B cell (primary cell): ENCODE measurements at regions not wholly inside any gene's neighbourhood (a gene's known extent, or its start where the extent isn't known, plus 50 kb on each side); places are given as distances from the start of the nearest gene placed in this dataset.

ENCODE experiments used
- ATAC-seq: fragments of 200-7000 bp; cut with Tn5 transposase; one replicate; pipeline ENCODE4 v1.10.0; 2021; ENCODE audit warnings: low read depth, mild to moderate bottlenecking, moderate number of reproducible peaks, moderate library complexity
- CTCF ChIA-PET: fragments of 350-600 bp; sonication (Branson Sonifier 250); formaldehyde crosslinking; loops from one replicate; lab custom pipeline; 2021; ENCODE audit warnings: antibody characterized with exemption, inconsistent platforms; lab: Charles Lee
- POLR2A ChIA-PET: fragments of 350-600 bp; sonication (Branson Sonifier 250); formaldehyde crosslinking; loops from one replicate; lab custom pipeline; 2021; ENCODE audit warnings: antibody characterized with exemption; lab: Charles Lee
- DNase-seq: peaks from one replicate; pipeline ENCODE4 v3.0.0; 2013
- H2AFZ ChIP-seq: 2 replicates; pipeline ENCODE4 v1.6.1; 2012; ENCODE audit warnings: mild to moderate bottlenecking, low read depth, low read length; ENCODE audit not compliant: insufficient read depth, poor library complexity, severe bottlenecking
- H3K27ac ChIP-seq, 2 donors: 1 replicate in 1 of 2; 2 replicates in 1 of 2; pipeline ENCODE4 v1.5.1; 2012 to 2013; ENCODE audit warnings: low read length in 2 of 2, mild to moderate bottlenecking in 2 of 2, moderate library complexity in 1 of 2
- H3K27me3 ChIP-seq, 4 experiments: fragments of 200-600 bp in 1 of 4; sonication (generic) in 1 of 4; replicated peaks in 1 of 4; 1 replicate in 2 of 4; 2 replicates in 2 of 4; pipeline versions ENCODE4 v1.6.1 to v1.7.0; 2013 to 2016; ENCODE audit warnings: low read length in 3 of 4, mild to moderate bottlenecking in 2 of 4, mixed read lengths in 1 of 4, moderate library complexity in 1 of 4; ENCODE audit not compliant: insufficient read depth in 4 of 4, control insufficient read depth in 3 of 4; ENCODE audit errors: control extremely low read depth in 1 of 4
- H3K36me3 ChIP-seq, 2 experiments: replicated peaks in 1 of 2; 1 replicate in 1 of 2; 2 replicates in 1 of 2; pipeline versions ENCODE4 v1.6.1 to v1.7.1; 2013; ENCODE audit warnings: low read length in 1 of 2; ENCODE audit not compliant: insufficient read depth in 2 of 2, control insufficient read depth in 1 of 2; ENCODE audit errors: control extremely low read depth in 1 of 2, extremely low read depth in 1 of 2
- H3K4me1 ChIP-seq, 2 donors: fragments of 200-600 bp in 1 of 2; sonication (generic) in 1 of 2; 1 replicate in 1 of 2; 2 replicates in 1 of 2; pipeline versions ENCODE4 v1.5.1 to v1.6.1; 2013 to 2017; ENCODE audit warnings: low read length in 2 of 2; ENCODE audit not compliant: control insufficient read depth in 2 of 2, insufficient read depth in 2 of 2
- H3K4me2 ChIP-seq: replicated peaks from 2 replicates; pipeline ENCODE3; 2012; ENCODE audit warnings: mild to moderate bottlenecking, low read depth, low read length; ENCODE audit not compliant: poor library complexity, severe bottlenecking
- H3K4me3 ChIP-seq, 5 experiments: fragments of 200-600 bp in 1 of 5; sonication (generic) in 1 of 5; 1 replicate in 3 of 5; 2 replicates in 2 of 5; pipeline versions ENCODE4 v1.5.1 to v1.7.0; 2011 to 2016; ENCODE audit warnings: low read length in 4 of 5, mild to moderate bottlenecking in 4 of 5, low read depth in 2 of 5, control low read depth in 1 of 5, moderate library complexity in 1 of 5; ENCODE audit not compliant: insufficient read depth in 1 of 5; ENCODE audit errors: control extremely low read depth in 1 of 5, extremely low read depth in 1 of 5
- H3K79me2 ChIP-seq: fragments of 200-600 bp; sonication (generic); one replicate; pipeline ENCODE4 v1.6.0; 2016; ENCODE audit warnings: low read length; ENCODE audit not compliant: control insufficient read depth, insufficient read depth
- H3K9ac ChIP-seq: fragments of 200-600 bp; sonication (generic); 2 replicates; pipeline ENCODE4 v1.6.1; 2017; ENCODE audit warnings: mild to moderate bottlenecking, low read length, moderate library complexity
- H3K9me3 ChIP-seq, 3 donors: one replicate each; pipeline versions ENCODE4 v1.6.1 to v1.7.1; 2013; ENCODE audit warnings: low read length in 2 of 3; ENCODE audit not compliant: control insufficient read depth in 2 of 3, insufficient read depth in 1 of 3; ENCODE audit errors: control extremely low read depth in 1 of 3
- H4K20me1 ChIP-seq: 2 replicates; pipeline ENCODE4 v1.6.0; 2012; ENCODE audit warnings: mild to moderate bottlenecking, low read length; ENCODE audit not compliant: insufficient read depth, control insufficient read depth, poor library complexity, severe bottlenecking
- H3K27ac Mint-ChIP-seq: one replicate; pipeline ENCODE4 v1.8.0; 2021; ENCODE audit warnings: mixed read lengths
- H3K27me3 Mint-ChIP-seq: one replicate; pipeline ENCODE4 v1.8.0; 2021; ENCODE audit warnings: mixed read lengths
- H3K4me1 Mint-ChIP-seq: one replicate; pipeline ENCODE4 v1.8.0; 2021; ENCODE audit warnings: mixed read lengths
- H3K4me3 Mint-ChIP-seq: one replicate; pipeline ENCODE4 v1.8.0; 2021; ENCODE audit warnings: mixed read lengths
- H3K9me3 Mint-ChIP-seq: one replicate; pipeline ENCODE4 v1.8.0; 2022; ENCODE audit warnings: mixed read lengths; ENCODE audit not compliant: insufficient read depth
- EZH2 ChIP-seq: IDR thresholded peaks from 2 replicates; pipeline ENCODE4 v1.6.1; 2012; ENCODE audit warnings: borderline replicate concordance, low read depth, mild to moderate bottlenecking, moderate library complexity, low read length; ENCODE audit not compliant: insufficient read depth, poor library complexity, severe bottlenecking
- WGBS: methylation state at CpG from one replicate; pipeline ENCODE4 v1.1.5; 2013; ENCODE audit warnings: missing lambda C conversion rate; ENCODE audit not compliant: insufficient coverage; 5-methylcytosine and 5-hydroxymethylcytosine counted together
- intact Hi-C: fragments of 100-400 bp; cut with micrococcal nuclease; formaldehyde crosslinking; loops from one replicate; pipeline ENCODE4 v1.10.0; 2022
- TF ChIP-seq, protein P1 (sequence below): fragments of 200-600 bp; IDR thresholded peaks from one replicate; pipeline ENCODE4 v1.8.0; 2022; ENCODE audit warnings: antibody characterized with exemption, mild to moderate bottlenecking

DNA sequence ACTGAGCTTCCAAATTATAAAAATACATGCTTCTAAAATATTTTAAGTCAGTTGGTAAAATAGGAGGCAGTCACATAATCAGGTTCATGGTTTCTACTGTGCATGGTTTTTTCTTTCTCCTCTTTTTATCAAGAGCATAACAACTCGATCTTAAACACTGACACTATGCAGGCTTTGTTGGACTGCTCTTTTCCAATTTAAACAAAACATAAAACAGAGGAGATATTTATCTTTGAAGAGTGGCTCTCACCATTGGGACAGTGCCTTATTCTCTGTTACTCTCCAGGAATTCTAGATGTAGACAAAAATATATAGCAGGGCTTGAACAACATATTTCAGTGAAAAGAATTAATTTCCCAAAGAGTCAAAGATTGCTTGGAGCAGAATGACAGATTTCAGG, 883.5 kb upstream of the ADGRL2 start:
- no peaks in the 10 kb centered on the region for H3K4me1 ChIP-seq
- no peak overlapping the region for H3K4me2 ChIP-seq
- H3K27ac ChIP-seq, result no peak overlapping the region
- H3K9ac ChIP-seq, result no peak overlapping the region
- ChIA-PET POLR2A (no interaction called here), CTCF (no interaction called here)
- no peak overlapping the region for H3K4me3 ChIP-seq
- Mint-ChIP-seq H3K4me1 (no peaks in the 10 kb centered on the region), H3K4me3 (no peak overlapping the region), H3K27ac (no peak overlapping the region), H3K9me3 (no peaks in the 10 kb centered on the region), H3K27me3 (no peaks in the 10 kb centered on the region)
- DNase-seq, result no peak
- H3K79me2 ChIP-seq, result no peaks in the 10 kb centered on the region
- ATAC-seq, result no peak
- TF ChIP-seq, protein P1, sequence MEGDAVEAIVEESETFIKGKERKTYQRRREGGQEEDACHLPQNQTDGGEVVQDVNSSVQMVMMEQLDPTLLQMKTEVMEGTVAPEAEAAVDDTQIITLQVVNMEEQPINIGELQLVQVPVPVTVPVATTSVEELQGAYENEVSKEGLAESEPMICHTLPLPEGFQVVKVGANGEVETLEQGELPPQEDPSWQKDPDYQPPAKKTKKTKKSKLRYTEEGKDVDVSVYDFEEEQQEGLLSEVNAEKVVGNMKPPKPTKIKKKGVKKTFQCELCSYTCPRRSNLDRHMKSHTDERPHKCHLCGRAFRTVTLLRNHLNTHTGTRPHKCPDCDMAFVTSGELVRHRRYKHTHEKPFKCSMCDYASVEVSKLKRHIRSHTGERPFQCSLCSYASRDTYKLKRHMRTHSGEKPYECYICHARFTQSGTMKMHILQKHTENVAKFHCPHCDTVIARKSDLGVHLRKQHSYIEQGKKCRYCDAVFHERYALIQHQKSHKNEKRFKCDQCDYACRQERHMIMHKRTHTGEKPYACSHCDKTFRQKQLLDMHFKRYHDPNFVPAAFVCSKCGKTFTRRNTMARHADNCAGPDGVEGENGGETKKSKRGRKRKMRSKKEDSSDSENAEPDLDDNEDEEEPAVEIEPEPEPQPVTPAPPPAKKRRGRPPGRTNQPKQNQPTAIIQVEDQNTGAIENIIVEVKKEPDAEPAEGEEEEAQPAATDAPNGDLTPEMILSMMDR, result no peak
- no peak for TF ChIP-seq EZH2
- no peaks in the 10 kb centered on the region for H3K36me3 ChIP-seq
- no peak overlapping the region for H2AFZ ChIP-seq
- whole genome bisulfite sequencing, result no CpG with 5 or more reads among the region's 1 CpG
- intact Hi-C loops, result no loop called here
- H4K20me1 ChIP-seq, result no peaks in the 10 kb centered on the region
- no peaks in the 10 kb centered on the region for H3K9me3 ChIP-seq
- H3K27me3 ChIP-seq, result no peaks in the 10 kb centered on the region

DNA sequence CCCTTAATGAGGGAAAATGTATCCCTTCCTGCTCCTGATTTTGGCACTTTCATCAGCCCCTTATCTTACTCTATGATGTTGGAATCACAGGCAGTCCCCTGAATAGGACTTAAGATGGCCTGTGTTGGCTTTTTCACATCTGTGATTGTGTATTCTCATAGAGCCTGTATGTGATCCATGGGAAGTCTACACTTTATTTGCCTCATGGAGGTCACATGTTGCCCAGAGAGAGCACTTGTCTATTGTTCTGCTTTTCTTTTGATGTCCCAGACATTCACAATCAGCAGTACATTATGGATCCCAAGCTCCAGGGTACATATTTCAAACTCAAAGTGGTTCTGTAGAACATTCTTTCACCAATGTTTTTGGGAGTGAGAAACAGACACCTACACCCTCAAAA, 885.2 kb upstream of the ADGRL2 start:
- Histone ChIP-seq H3K4me1 (no peaks in the 10 kb centered on the region), H3K9ac (no peak overlapping the region), H3K36me3 (no peaks in the 10 kb centered on the region), H3K4me2 (no peak overlapping the region), H3K27ac (no peak overlapping the region), H3K4me3 (no peak overlapping the region), H2AFZ (no peak overlapping the region), H3K79me2 (no peaks in the 10 kb centered on the region), H4K20me1 (no peaks in the 10 kb centered on the region), H3K9me3 (no peaks in the 10 kb centered on the region), H3K27me3 (no peaks in the 10 kb centered on the region)
- H3K27ac Mint-ChIP-seq, result no peak overlapping the region
- H3K4me1 Mint-ChIP-seq, result no peaks in the 10 kb centered on the region
- TF ChIP-seq, protein P1, result no peak
- no peak for TF ChIP-seq EZH2
- ChIA-PET POLR2A (no interaction called here), CTCF (no interaction called here)
- H3K9me3 Mint-ChIP-seq, result no peaks in the 10 kb centered on the region
- H3K27me3 Mint-ChIP-seq, result no peaks in the 10 kb centered on the region
- DNase-seq, result no peak
- no peak for ATAC-seq
- H3K4me3 Mint-ChIP-seq, result no peak overlapping the region
- intact Hi-C loops, result no loop called here
